GM19397 (cell line): ENCODE measurements at regions not wholly inside any gene's neighbourhood (a gene's known extent, or its start where the extent isn't known, plus 50 kb on each side); places are given as distances from the start of the nearest gene placed in this dataset.
"Not testable (repeated sequence)": the region's sequence is repeated elsewhere in the genome, so short reads cannot be mapped to it uniquely, and the experiment has no call there.

Experiments
- ATAC-seq: cut with Tn5 transposase; IDR thresholded peaks from one replicate; pipeline ENCODE4 v1.9.1; 2021; ENCODE audit warnings: mild to moderate bottlenecking, moderate library complexity; ENCODE audit not compliant: unreplicated experiment

DNA sequence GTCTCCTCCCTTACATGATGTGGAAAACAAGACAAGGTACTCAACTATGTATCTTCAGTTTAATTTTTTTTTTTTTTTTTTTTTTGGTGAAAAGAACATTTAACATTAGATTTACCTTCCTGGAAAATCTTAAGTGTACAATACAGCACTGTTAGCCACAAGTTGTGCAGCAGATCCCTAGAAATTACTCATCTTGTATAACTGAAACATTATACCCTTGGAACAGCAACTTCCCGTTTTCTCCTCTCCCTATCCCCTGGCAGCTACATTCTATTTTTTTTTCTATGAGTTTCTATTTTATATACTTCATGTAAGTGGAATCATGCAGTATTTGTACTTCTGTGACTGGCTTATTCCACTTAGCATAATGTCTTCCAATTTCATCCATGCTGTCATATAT is 421.9 kb upstream of the FTMT start:
- ATAC-seq, result no peak

DNA sequence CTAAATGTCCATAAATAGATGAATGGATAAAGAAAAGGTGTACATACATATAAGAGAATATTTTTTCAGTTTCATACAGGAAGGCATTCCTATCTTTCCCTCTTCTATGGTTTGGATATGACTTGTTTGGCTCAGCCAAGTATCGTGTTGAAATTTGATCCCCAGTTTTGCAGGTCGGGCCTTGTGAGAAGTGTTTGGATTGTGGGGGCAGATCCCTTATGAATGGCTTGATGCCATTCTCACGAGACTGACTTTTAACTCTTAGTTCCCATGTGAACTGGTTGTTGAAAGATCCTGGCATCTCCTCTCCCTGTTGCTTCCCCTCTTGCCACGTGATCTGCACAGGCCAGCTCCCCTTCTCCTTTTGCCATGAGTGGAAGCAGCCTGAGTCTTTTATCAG is 421.1 kb upstream of the FTMT start:
- no peak for ATAC-seq

DNA sequence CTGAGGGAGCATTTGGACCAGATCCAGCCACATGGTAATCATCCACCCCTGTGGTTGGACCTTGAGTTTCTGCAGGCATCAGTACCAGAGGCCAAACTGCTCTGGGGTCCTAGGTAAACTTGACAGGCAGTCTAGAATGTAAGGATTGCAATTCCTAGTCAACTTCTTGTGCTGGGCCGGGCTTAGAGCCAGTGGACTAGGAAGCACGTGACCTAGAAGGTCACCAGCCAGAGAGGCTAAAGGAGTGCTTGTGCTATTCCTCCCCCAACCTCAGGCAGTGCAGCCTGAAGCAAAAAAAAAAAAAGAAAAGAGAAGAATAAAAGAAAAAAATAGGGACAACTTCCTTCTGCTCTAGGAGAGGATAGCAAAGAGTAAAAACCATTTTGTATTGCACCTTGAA is 406.2 kb upstream of the FTMT start:
- no peak for ATAC-seq

DNA sequence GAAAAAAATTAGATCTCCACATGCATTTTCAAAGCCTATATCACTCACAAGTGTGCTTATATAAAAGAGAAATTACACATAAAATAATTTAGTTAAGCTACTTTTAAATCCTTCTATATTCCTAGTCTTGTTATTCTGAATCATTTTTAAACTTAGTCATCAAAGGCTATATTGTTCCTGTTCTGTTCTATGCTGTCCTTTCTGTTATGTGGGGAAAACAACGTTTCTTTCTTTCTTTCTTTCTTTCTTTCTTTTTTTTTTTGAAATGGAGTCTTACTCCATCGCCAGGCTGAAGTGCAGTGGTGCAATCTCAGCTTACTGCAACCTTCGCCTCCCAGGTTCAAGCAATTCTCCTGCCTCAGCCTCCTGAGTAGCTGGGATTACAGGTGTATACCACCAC is 389.2 kb upstream of the FTMT start:
- ATAC-seq, result no peak

DNA sequence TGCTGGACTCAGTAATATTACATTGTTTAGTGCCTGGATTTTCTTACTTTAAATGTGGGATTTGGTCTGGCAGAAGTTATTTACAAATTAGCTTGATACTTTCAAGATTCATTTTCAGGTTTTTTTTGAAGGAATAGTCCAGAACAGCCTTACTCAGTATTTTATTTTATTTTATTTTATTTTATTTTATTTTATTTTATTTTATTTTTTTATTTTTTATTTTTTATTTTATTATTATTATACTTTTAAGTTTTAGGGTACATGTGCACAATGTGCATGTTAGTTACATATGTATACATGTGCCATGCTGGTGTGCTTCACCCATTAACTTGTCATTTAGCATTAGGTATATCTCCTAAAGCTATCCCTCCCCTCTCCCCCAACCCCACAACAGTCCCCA is 380.5 kb upstream of the FTMT start:
- ATAC-seq, result not testable (repeated sequence)

DNA sequence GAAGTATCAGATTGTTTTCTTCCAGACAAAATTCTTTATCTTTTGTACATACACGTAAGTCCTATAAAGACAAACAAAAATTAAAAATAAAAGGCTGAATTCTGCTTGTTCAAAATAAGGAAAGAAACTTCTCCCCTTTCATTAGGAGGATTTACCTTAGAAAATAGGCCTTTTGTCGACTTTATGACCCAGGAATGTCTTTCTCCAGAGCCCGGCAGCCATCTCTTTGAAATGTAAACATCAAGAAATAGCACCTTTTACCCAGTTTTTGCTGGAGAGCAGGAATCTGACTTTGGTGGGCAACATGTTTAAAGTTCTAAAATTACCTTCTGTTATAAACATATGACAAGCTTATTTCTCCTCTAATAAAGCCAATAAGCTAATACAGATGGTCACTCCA is 373.0 kb upstream of the FTMT start:
- ATAC-seq, result no peak

DNA sequence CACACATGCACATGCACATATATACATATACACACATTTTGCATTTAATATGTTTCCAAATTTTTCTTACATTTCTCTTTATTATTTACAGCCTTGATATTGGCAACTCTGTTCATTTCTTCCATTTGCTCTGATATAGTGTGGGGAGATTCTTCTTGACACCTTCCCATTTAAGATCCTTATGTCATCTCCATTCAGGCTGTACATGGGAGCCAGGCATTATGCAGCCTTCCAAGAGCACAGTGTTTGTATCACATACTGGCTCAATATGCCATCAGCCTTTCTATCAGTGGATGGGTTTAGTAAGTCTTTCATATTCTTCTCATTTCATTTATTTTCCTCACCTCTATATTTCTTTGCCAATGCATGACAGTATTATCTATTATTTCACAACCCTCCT is 372.3 kb upstream of the FTMT start:
- ATAC-seq, result no peak

DNA sequence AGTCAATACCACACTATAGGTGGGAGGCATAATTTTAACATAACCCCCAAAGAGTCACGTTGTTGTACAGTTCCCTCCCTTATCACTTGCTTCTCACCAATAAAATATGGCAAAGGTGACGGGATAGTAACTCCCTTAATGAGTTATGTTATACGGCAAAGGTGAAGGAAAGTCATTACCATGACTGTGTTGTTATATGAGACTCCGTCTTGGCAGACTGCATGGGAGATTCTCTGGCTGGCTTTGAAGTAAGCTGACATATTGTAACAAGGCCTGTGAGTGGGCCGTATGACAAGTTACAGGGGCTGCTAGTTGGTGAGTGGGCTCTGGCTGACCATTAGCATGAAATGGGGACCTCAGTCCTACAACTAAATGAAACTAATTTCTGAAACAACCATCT is 366.4 kb upstream of the FTMT start:
- ATAC-seq, result no peak

DNA sequence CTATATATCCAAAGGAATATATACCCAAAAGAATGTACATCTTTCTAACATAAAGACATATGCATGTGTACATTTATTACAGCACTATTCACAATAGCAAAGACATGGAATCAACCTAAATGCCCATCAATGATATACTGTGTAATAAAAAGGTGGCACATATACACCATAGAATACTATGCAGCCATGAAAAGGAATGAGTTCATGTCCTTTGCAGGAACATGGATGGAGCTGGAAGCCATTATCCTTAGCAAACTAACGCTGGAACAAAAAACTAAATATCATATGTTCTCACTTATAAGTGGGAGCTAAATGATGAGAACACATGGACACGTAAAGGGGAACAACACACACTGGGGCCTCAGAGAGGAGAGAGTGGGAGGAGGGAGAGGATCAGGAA is 365.7 kb upstream of the FTMT start:
- not testable (repeated sequence) for ATAC-seq

DNA sequence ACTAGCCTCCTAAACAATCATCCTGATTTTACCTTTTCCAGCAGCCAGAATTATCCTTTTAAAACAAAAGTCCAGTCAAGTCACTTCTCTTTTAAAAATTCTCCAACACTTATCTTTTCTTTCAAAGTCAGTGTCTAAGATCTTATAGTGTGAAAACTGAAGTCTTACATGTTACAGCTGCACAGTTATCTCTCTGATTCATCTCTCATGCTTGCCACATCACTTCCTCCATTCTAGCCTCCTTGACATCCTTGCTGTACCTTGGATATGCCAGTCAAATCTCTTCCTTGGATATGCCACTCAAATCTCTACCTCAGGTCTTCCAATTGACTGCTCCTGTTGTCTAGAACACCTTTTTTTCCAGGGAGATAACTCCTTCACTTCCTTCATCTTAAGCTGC is 361.7 kb upstream of the FTMT start:
- ATAC-seq, result no peak

DNA sequence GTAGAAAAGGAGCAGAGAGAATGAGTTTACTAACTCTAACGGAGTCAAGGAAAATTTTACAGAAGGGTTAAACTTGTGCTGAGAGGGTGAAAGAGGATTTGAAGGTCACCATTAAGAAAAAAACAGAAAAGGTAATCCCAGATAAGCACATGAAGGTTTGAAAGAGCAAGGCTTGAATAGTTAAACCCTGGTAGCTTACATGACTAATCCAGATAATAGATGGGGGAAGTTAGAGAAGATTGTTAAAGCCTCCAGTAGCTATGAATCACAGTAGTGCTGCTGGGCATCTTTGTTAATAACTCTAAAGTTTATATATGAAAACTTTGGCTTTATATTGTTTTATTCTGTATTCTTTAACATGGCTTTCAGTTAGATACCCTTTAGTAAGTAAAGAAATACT is 354.5 kb upstream of the FTMT start:
- no peak for ATAC-seq

DNA sequence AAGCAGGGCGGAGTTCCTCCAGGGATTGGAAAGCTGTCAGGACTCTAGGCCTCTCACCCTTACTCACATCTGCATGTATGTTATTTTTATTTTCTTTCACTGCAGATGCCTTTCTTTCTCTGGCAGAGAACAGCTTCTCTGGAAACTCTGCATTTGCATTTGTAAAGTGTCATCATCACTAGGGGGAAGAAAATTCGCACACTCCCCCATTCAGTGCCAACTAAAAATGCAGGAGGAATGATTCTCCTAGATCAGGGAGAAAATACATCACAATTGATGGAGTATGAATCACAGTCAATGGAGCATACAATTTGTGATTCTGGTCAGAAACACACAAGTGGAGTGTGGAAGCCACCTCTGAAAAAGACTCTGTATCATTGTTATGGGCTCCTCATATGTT is 351.4 kb upstream of the FTMT start:
- ATAC-seq, result no peak

DNA sequence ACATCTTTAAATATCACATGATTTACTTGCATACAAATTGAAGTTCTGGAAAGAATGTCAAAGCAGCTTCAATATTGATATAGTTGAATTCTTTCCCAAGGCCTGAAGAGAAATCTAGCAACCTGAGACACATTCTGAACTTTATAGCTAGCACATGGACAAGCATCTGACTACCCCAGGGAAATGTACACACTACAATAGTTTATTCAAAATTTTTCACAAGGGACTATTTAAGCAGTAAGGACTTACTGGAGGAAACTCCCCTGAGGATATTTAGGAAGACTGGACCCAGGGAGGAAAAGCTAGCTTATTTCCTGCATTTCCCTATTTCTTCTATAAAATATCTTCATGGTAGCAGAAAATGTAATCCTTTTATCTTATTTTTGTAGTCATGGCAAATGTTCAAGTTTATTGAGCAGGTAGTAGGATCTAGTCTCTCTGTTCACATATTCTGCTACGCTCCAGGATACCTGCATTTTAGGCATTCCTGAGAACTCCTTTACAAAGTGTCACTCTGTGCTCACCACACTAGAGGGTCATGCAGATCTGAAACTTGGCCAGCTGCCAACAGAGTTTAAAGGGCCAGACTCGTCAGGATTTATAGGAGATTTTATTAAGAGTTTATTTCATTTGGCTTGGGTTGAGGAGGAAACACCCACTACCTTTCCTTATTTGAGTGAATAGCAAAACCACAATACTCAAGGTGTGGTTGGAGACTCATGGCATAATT is 348.4 kb upstream of the FTMT start:
- ATAC-seq, result no peak

DNA sequence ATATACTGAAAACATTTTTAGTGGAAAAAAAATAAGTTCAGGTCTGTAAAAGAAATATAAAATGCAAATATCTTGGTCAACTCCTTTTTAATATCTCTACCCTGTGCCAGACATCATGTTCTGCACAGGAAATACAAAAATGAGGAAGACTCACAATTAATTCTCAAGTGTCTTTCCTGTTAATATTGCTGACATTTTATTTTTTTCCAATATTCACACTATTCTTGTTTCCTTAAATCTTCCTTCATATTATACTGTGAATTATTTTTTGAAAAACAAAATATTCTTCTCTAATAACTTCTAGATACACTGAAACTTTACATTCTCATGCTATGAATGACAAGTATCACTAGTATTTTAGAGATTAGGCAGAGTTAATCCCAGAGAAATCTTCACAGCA is 334.7 kb upstream of the FTMT start:
- ATAC-seq, result no peak

DNA sequence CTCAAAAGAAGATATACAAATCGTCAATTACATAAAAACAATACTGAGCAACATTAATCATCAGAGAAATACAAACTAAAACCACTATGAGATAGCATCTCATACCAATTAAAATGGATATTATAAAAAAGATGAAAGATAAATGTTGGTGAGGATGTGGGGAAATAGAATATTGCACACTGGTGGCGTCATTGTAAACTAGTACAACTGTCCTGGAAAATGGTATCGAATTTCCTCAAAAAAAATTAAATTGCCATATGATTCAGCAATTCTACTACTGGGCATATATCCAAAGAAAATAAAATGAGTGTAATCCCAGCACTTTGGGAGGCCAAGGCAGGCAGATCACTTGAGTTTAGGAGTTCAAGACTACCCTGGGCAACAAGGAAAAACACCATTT is 326.0 kb upstream of the FTMT start:
- no peak for ATAC-seq

DNA sequence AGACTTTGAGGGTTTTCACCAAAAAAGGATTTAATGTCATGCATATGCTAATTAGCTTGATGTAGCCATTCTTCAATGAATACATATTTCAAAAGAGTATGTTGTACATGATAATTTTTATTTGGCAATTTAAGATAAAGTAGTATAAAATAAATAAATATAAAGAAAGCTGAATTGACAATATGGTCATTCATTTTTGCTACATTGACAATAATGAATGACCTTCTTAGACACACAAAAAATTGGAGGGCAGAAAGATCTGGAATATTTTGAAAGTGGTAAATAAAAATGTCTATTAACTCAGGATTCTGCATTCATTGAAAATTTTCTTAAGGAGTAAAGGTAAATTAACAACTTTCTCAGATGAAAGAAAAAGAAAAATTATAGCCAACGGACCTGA is 324.8 kb upstream of the FTMT start:
- ATAC-seq, result no peak

DNA sequence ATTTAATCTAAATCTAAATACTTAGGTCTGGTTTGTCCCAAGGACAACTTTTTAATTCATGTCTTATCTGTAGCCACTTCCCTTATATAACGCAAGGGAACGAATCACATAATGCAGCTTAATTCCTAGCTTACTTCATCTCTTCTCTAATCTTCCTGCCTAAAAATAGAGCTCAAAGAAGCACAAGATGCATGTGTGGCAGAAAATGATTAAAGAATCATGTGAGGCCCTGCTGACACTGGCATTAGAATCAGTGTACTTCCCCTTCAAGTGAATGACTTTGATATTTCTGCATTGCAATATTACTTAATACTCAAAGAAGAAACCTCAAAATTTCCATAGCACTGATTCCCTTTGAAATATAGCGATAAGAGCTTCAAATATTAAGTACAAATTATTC is 317.9 kb upstream of the FTMT start:
- ATAC-seq, result no peak

DNA sequence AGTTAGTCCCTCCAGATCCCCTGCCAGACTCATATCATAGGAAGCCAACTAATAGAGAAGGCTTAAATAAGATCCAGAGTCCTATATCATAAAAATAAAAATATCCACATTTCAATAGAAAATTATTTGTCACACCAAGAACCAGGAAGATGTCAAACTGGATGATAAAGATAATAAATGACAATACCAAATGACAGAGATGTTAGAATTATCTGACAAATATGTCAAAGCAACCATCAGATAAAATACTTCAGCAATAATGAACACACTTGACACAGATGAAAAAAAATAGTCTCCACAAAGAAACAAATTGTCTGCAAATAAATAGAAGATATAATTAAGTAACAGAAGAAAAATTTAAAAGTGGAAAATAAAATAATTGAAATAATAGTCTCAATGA is 300.7 kb upstream of the FTMT start:
- ATAC-seq, result no peak

DNA sequence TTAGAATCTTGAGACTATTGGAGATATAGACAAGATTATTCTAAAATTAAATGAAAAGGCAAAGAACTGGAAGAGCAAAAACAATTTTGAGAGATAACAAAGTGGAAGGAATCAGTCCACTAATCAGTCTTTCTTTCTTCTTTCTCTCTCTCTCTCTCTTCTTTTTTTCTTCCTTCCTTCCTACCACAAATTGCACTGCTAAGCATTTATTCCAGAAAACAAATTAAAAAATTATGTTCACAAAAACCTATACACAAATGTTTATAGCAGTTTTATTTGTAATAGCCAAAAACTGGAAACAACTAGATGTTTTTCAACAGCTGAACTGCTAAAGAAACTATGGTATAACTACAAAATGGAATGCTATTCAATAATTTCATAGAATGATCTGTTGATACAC is 291.9 kb upstream of the FTMT start:
- ATAC-seq, result no peak

DNA sequence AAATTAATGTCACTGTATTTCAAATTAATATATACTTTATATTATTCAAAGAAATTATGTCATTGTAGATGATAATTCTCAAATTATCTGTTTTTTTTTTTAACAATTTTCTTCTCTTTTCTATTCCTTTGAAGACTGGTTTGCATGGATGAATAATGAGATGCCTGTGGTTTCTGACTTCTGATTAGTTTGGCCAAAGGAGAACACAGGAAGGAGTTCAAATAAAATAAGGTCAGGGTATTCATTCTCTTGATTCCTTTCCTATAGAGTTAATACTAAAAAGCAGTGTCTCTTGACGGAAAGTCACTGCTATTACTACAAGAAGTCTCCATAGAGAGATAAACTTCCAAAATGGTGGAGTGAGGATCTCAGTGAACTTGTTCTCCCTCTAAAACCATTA is 279.6 kb upstream of the FTMT start:
- no peak for ATAC-seq

DNA sequence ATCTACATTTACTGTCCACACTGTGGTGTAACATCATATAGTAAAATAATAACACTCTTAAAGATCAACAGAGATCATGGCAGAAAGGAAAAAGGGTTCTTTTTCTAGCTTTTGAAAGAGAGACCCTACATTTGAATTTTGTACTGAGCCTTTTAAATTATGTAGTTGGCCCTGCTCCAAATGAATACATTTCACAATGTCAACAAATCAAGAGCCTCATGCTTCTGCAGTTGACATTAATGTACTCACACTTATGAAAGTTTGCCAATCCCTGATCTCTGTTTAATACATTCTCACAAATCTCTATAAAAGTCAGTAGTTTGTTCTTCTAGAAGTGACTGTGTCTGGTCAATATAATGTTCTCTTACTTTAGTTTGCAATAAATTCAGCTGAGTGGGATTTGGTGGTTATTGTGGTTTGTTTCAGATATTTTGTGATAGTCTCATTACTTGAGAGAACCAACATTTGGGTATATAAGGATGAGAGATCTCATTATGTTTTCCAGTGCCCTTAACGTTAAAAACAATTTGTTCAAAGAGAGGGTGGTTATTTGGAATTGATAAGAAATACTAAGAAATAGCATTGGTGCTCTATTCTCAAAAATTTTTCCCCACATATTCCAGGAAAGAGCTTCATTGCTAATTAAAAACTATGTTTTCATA is 277.8 kb upstream of the FTMT start:
- ATAC-seq, result no peak

DNA sequence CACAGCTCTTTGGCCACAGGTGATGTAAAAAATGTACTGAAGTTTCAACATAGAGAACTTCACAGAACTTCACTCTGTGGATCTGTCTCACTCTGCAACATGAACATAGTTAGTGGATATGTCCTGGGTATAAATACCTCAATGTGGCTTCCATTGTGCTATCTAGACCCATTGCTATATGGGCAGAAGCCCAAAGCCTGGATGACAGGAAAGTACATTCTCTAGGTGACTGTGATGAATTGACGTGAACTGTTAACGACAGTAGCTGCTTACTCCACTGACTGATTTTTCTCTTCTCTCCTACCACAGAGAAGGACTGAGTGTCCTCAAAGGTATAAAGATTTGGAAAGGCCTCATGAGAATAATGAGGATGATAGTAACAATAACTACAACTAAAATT is 270.1 kb upstream of the FTMT start:
- ATAC-seq, result no peak

DNA sequence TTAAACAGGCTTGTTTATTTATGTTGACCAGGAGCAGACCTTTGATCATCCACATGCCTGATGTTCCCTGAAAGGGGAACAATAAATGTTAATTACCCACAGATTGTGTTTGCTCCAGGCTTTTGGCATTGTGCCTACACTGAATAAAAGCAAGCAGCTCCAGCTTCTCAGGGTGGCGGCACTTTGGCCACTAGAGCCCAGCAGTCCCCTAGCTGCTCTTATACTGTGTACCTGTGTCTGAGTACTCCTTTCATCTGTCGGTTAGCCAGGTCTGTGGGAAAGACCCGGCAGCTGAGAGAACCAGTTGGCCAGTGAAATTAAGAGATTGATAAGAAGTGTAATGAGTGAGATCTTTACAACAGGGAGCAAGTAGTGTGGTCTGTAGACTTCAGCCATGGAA is 254.8 kb upstream of the FTMT start:
- ATAC-seq, result no peak
